ENCODE measurements at regions not wholly inside any gene's neighbourhood (a gene's known extent, or its start where the extent isn't known, plus 50 kb on each side); places are given as distances from the start of the nearest gene placed in this dataset.

DNA sequence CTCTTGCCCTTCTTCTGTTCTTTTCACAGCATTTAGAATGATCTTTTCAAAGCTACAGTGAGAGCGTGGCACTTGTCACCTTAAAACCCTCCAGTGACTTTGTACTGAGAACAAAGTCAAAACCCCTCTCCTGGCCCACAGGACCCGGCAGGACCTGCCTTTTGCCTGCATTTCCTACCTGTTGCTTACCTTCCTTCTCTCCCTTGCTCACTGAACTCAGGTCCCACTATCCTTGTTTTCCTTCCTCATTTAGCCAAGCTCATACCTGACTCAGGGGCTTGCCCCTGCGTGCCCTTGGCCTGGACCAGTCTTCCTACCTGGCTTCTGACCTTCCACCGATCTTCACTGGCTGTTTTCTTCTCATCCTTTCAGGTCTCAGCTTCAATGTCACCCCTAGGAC, 112.3 kb upstream of the PRMT8 start:
- TF ChIP-seq POLR2AphosphoS5 (IDR thresholded peaks at IDR 0.05): no peak
- no peak for TF ChIP-seq CTCF (IDR thresholded peaks at IDR 0.05)
